Panc1 (cell line): ENCODE measurements at regions not wholly inside any gene's neighbourhood (a gene's known extent, or its start where the extent isn't known, plus 50 kb on each side); places are given as distances from the start of the nearest gene placed in this dataset.

ENCODE experiments used
- ATAC-seq: fragments of 200-7000 bp; cut with Tn5 transposase; 2 replicates; pipeline ENCODE4 v1.9.1; 2020; ENCODE audit warnings: mild to moderate bottlenecking, moderate library complexity
- BruUV-seq: library from RNA; stranded (reverse); fragments of 400-500 nt; replicated peaks from 2 replicates; lab custom pipeline; 2021; lab: Mats Ljungman, UMichigan
- CTCF ChIA-PET: fragments of 300-600 bp; sonication (Branson Sonifier 250); formaldehyde crosslinking; loops from one replicate; lab custom pipeline; 2022; ENCODE audit warnings: antibody characterized with exemption; lab: Charles Lee
- POLR2A ChIA-PET: fragments of 300-600 bp; sonication (Branson Sonifier 250); formaldehyde crosslinking; loops from one replicate; lab custom pipeline; 2022; ENCODE audit warnings: antibody characterized with exemption; lab: Charles Lee
- DNase-seq: peaks from one replicate; pipeline ENCODE4 v3.0.0-alpha.2; 2010; ENCODE audit warnings: low read depth, low spot score
- H3K27ac ChIP-seq: 2 replicates; pipeline ENCODE4 v1.5.1; 2011; ENCODE audit warnings: mild to moderate bottlenecking, low read length, inconsistent platforms
- H3K27me3 ChIP-seq: fragments of 200-500 bp; sonication (Bioruptor generic); 2 replicates; pipeline ENCODE4 v1.6.0; 2014; ENCODE audit warnings: low read length, inconsistent platforms; ENCODE audit not compliant: control insufficient read depth, insufficient read depth
- H3K36me3 ChIP-seq: fragments of 200-500 bp; sonication (Bioruptor generic); 2 replicates; pipeline ENCODE4 v1.5.1; 2014; ENCODE audit warnings: inconsistent platforms, mild to moderate bottlenecking, low read length, moderate library complexity; ENCODE audit not compliant: control insufficient read depth, insufficient read depth
- H3K4me1 ChIP-seq: 2 replicates; pipeline ENCODE4 v1.5.1; 2011; ENCODE audit warnings: inconsistent platforms, mild to moderate bottlenecking, low read length, moderate library complexity; ENCODE audit not compliant: control insufficient read depth, insufficient read depth
- H3K4me3 ChIP-seq, 2 experiments: 2 replicates each; pipeline ENCODE4 v1.5.1; 2011 to 2012; ENCODE audit warnings: low read depth in 2 of 2, low read length in 2 of 2, mild to moderate bottlenecking in 2 of 2, inconsistent platforms in 1 of 2, moderate library complexity in 1 of 2
- H3K9me3 ChIP-seq: fragments of 200-500 bp; sonication (Bioruptor generic); 2 replicates; pipeline ENCODE4 v1.5.1; 2014; ENCODE audit warnings: low read depth, mild to moderate bottlenecking, inconsistent platforms, low read length, moderate library complexity; ENCODE audit not compliant: control insufficient read depth, insufficient read depth
- POLR2AphosphoS5 ChIP-seq: IDR thresholded peaks from 2 replicates; pipeline ENCODE4 v1.6.1; 2012; ENCODE audit warnings: mild to moderate bottlenecking, low read depth, low read length, moderate library complexity
- SIN3A ChIP-seq: IDR thresholded peaks from 2 replicates; pipeline ENCODE4 v1.6.1; 2012; ENCODE audit warnings: low read depth, mild to moderate bottlenecking, low read length, moderate library complexity, borderline replicate concordance; ENCODE audit not compliant: insufficient read depth
- TCF7L2 ChIP-seq: IDR thresholded peaks from 2 replicates; pipeline ENCODE4 v1.6.1; 2011; ENCODE audit warnings: mild to moderate bottlenecking, low read depth, low read length, inconsistent platforms
- in situ Hi-C: cut with HindIII; loops from 2 replicates; pipeline ENCODE4 v1.10.0; 2016; ENCODE audit warnings: low sequenced_read_pairs, low pct_unique_long_range_greater_than_20kb
- intact Hi-C: fragments of 100-400 bp; cut with micrococcal nuclease; formaldehyde crosslinking; loops from one replicate; pipeline ENCODE4 v1.10.0; 2022; ENCODE audit not compliant: unreplicated experiment
- TF ChIP-seq, protein P1 (sequence below), 2 experiments: IDR thresholded peaks; 2 replicates each; pipeline ENCODE4 v1.6.1; 2011 to 2012; ENCODE audit warnings: low read depth in 2 of 2, control low read depth in 1 of 2, low read length in 1 of 2, mild to moderate bottlenecking in 1 of 2, moderate library complexity in 1 of 2; ENCODE audit not compliant: insufficient read depth in 1 of 2
- TF ChIP-seq, protein P2 (sequence below): fragments of 450-650 bp; IDR thresholded peaks from 2 replicates; pipeline ENCODE4 v1.5.1; 2017; ENCODE audit warnings: mild to moderate bottlenecking

DNA sequence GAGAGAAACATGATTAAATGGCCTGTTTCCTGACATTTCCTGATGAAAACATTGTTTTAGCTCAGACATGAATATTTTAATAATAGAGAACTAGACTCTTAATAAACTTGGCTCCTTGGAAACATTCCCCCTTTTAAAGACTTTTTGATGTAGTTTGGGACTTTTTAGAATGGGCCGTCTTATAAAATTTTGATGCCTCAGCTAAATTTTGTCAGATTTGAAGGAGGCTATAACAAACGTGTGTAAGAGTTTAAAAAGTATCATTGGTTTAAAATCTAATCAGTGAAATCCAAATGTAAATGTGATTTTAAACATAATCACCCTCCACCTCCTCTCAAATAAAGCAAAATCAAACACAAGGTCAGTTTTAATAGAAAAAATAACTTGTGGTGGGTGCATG is 200.9 kb downstream of the CLIC5 start:
- in situ Hi-C loops, result no loop called here
- Histone ChIP-seq H3K9me3 (no peaks in the 10 kb centered on the region), H3K4me1 (no peaks in the 10 kb centered on the region), H3K36me3 (no peaks in the 10 kb centered on the region), H3K27me3 (peaks cover 13% of the 10 kb centered on the region; the same call in 1 of the 2 replicates), H3K27ac (no peak overlapping the region), H3K4me3 (no peak overlapping the region)
- no peak for DNase-seq
- TF ChIP-seq, protein P1, sequence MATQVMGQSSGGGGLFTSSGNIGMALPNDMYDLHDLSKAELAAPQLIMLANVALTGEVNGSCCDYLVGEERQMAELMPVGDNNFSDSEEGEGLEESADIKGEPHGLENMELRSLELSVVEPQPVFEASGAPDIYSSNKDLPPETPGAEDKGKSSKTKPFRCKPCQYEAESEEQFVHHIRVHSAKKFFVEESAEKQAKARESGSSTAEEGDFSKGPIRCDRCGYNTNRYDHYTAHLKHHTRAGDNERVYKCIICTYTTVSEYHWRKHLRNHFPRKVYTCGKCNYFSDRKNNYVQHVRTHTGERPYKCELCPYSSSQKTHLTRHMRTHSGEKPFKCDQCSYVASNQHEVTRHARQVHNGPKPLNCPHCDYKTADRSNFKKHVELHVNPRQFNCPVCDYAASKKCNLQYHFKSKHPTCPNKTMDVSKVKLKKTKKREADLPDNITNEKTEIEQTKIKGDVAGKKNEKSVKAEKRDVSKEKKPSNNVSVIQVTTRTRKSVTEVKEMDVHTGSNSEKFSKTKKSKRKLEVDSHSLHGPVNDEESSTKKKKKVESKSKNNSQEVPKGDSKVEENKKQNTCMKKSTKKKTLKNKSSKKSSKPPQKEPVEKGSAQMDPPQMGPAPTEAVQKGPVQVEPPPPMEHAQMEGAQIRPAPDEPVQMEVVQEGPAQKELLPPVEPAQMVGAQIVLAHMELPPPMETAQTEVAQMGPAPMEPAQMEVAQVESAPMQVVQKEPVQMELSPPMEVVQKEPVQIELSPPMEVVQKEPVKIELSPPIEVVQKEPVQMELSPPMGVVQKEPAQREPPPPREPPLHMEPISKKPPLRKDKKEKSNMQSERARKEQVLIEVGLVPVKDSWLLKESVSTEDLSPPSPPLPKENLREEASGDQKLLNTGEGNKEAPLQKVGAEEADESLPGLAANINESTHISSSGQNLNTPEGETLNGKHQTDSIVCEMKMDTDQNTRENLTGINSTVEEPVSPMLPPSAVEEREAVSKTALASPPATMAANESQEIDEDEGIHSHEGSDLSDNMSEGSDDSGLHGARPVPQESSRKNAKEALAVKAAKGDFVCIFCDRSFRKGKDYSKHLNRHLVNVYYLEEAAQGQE (IDR thresholded peaks at IDR 0.05; ENCODE audit: insufficient read depth in 1 of 2, low read depth in 2 of 2, low read length in 1 of 2), result no peak
- TF ChIP-seq, protein P2, sequence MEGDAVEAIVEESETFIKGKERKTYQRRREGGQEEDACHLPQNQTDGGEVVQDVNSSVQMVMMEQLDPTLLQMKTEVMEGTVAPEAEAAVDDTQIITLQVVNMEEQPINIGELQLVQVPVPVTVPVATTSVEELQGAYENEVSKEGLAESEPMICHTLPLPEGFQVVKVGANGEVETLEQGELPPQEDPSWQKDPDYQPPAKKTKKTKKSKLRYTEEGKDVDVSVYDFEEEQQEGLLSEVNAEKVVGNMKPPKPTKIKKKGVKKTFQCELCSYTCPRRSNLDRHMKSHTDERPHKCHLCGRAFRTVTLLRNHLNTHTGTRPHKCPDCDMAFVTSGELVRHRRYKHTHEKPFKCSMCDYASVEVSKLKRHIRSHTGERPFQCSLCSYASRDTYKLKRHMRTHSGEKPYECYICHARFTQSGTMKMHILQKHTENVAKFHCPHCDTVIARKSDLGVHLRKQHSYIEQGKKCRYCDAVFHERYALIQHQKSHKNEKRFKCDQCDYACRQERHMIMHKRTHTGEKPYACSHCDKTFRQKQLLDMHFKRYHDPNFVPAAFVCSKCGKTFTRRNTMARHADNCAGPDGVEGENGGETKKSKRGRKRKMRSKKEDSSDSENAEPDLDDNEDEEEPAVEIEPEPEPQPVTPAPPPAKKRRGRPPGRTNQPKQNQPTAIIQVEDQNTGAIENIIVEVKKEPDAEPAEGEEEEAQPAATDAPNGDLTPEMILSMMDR, result no peak
- no peak for TF ChIP-seq TCF7L2
- TF ChIP-seq POLR2AphosphoS5, result no peak
- no peak for TF ChIP-seq SIN3A
- POLR2A ChIA-PET, result no interaction called here
- BruUV-seq, result no TSS peak
- no peak for ATAC-seq
- CTCF ChIA-PET, result no interaction called here
- intact Hi-C loops, result no loop called here

DNA sequence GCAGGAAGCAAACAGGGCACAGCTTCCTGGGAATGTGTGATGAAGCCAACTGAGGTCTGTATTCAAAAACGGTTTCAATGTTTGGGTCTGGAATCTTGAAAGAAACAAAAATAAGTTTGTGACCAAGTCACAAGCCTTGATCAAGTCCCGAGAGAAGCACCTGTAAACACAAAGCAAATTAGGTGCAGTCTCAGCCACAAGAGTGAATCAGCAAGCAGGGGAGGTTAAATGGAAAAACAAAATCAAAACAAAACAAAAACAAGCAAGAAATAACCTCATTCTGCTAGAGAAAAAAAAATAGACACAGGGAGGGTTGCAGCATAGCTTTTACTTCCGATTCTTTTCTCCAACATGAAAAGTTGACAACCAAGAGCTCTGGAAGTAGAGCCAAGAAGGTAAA is 201.7 kb downstream of the CLIC5 start:
- Histone ChIP-seq H3K27me3 (peaks cover 13% of the 10 kb centered on the region; the same call in 1 of the 2 replicates), H3K36me3 (no peaks in the 10 kb centered on the region), H3K27ac (no peak overlapping the region), H3K9me3 (no peaks in the 10 kb centered on the region), H3K4me3 (no peak overlapping the region), H3K4me1 (no peaks in the 10 kb centered on the region)
- ChIA-PET POLR2A (no interaction called here), CTCF (no interaction called here)
- intact Hi-C loops (no loop called here), in situ Hi-C loops (no loop called here)
- TF ChIP-seq POLR2AphosphoS5, result no peak
- TF ChIP-seq, protein P1 (IDR thresholded peaks at IDR 0.05; ENCODE audit: insufficient read depth in 1 of 2, low read depth in 2 of 2, low read length in 1 of 2), result no peak
- no peak for TF ChIP-seq TCF7L2
- TF ChIP-seq, protein P2, result no peak
- TF ChIP-seq SIN3A, result no peak
- DNase-seq (no peak), ATAC-seq (no peak)
- no TSS peak for BruUV-seq
